ENCODE measurements at regions not wholly inside any gene's neighbourhood (a gene's known extent, or its start where the extent isn't known, plus 50 kb on each side); places are given as distances from the start of the nearest gene placed in this dataset.
"Not testable (repeated sequence)": the region's sequence is repeated elsewhere in the genome, so short reads cannot be mapped to it uniquely, and the experiment has no call there.

GRCh38 chr9:7739595-7739994 is 60.0 kb downstream of the DMAC1 start:
- H3K9ac ChIP-seq (ENCODE audit: low read length), result no peak overlapping the region
- H3K27me3 ChIP-seq (ENCODE audit: control insufficient read depth, insufficient read depth, low read length), result no peaks in the 10 kb centered on the region

GRCh38 chr9:7735311-7735710 is 64.3 kb downstream of the DMAC1 start:
- Histone ChIP-seq H3K36me3 (ENCODE audit: control insufficient read depth, low read depth, low read length) (no peaks in the 10 kb centered on the region), H3K27ac (ENCODE audit: low read length) (no peak overlapping the region), H3K4me3 (ENCODE audit: low read length) (no peak overlapping the region), H3K27me3 (ENCODE audit: control insufficient read depth, insufficient read depth, low read length) (no peaks in the 10 kb centered on the region), H3K9ac (ENCODE audit: low read length) (no peak overlapping the region), H3K4me1 (ENCODE audit: control insufficient read depth, low read depth, low read length) (no peaks in the 10 kb centered on the region), H3K9me3 (ENCODE audit: control insufficient read depth, low read depth, low read length) (no peaks in the 10 kb centered on the region)

More at GRCh38 chr9:7739595-7739994, 60.0 kb downstream of the DMAC1 start:
- H3K36me3 ChIP-seq (ENCODE audit: control insufficient read depth, low read depth, low read length), result no peaks in the 10 kb centered on the region
- no peaks in the 10 kb centered on the region for H3K9me3 ChIP-seq (ENCODE audit: control insufficient read depth, low read depth, low read length)
- H3K4me1 ChIP-seq (ENCODE audit: control insufficient read depth, low read depth, low read length), result no peaks in the 10 kb centered on the region
- H3K27ac ChIP-seq (ENCODE audit: low read length), result no peak overlapping the region
- H3K4me3 ChIP-seq (ENCODE audit: low read length), result no peak overlapping the region

- Histone ChIP-seq H3K9ac (ENCODE audit: low read length) (no peak overlapping the region), H3K27me3 (ENCODE audit: control insufficient read depth, insufficient read depth, low read length) (no peaks in the 10 kb centered on the region), H3K27ac (ENCODE audit: low read length) (no peak overlapping the region), H3K36me3 (ENCODE audit: control insufficient read depth, low read depth, low read length) (no peaks in the 10 kb centered on the region), H3K9me3 (ENCODE audit: control insufficient read depth, low read depth, low read length) (no peaks in the 10 kb centered on the region), H3K4me1 (ENCODE audit: control insufficient read depth, low read depth, low read length) (no peaks in the 10 kb centered on the region), H3K4me3 (ENCODE audit: low read length) (no peak overlapping the region)
Observed at GRCh38 chr9:7730164-7730445, 69.5 kb downstream of the DMAC1 start.

- H3K27me3 ChIP-seq (ENCODE audit: control insufficient read depth, insufficient read depth, low read length), result no peaks in the 10 kb centered on the region
- H3K36me3 ChIP-seq (ENCODE audit: control insufficient read depth, low read depth, low read length), result no peaks in the 10 kb centered on the region
- H3K4me1 ChIP-seq (ENCODE audit: control insufficient read depth, low read depth, low read length), result no peaks in the 10 kb centered on the region
- H3K9ac ChIP-seq (ENCODE audit: low read length), result no peak overlapping the region
- no peak overlapping the region for H3K27ac ChIP-seq (ENCODE audit: low read length)
- H3K4me3 ChIP-seq (ENCODE audit: low read length), result no peak overlapping the region
- no peaks in the 10 kb centered on the region for H3K9me3 ChIP-seq (ENCODE audit: control insufficient read depth, low read depth, low read length)
Observed at GRCh38 chr9:7729371-7730163, 70.0 kb downstream of the DMAC1 start.

- no peak overlapping the region for H3K9ac ChIP-seq (ENCODE audit: low read length)
- no peak overlapping the region for H3K27ac ChIP-seq (ENCODE audit: low read length)
- no peak overlapping the region for H3K4me3 ChIP-seq (ENCODE audit: low read length)
- no peaks in the 10 kb centered on the region for H3K36me3 ChIP-seq (ENCODE audit: control insufficient read depth, low read depth, low read length)
- no peaks in the 10 kb centered on the region for H3K27me3 ChIP-seq (ENCODE audit: control insufficient read depth, insufficient read depth, low read length)
- no peaks in the 10 kb centered on the region for H3K4me1 ChIP-seq (ENCODE audit: control insufficient read depth, low read depth, low read length)
- no peaks in the 10 kb centered on the region for H3K9me3 ChIP-seq (ENCODE audit: control insufficient read depth, low read depth, low read length)
Observed at GRCh38 chr9:7721291-7721690, 78.3 kb downstream of the DMAC1 start.

- H3K36me3 ChIP-seq (ENCODE audit: control insufficient read depth, low read depth, low read length); H3K27me3 ChIP-seq (ENCODE audit: control insufficient read depth, insufficient read depth, low read length); H3K27ac ChIP-seq (ENCODE audit: low read length); H3K4me3 ChIP-seq (ENCODE audit: low read length); H3K9ac ChIP-seq (ENCODE audit: low read length); H3K4me1 ChIP-seq (ENCODE audit: control insufficient read depth, low read depth, low read length); H3K9me3 ChIP-seq (ENCODE audit: control insufficient read depth, low read depth, low read length): not testable (repeated sequence)
Observed at GRCh38 chr9:7713088-7713487, 86.5 kb downstream of the DMAC1 start.

- Histone ChIP-seq H3K4me3 (ENCODE audit: low read length) (no peak overlapping the region), H3K9ac (ENCODE audit: low read length) (no peak overlapping the region), H3K4me1 (ENCODE audit: control insufficient read depth, low read depth, low read length) (no peaks in the 10 kb centered on the region), H3K27me3 (ENCODE audit: control insufficient read depth, insufficient read depth, low read length) (no peaks in the 10 kb centered on the region), H3K36me3 (ENCODE audit: control insufficient read depth, low read depth, low read length) (no peaks in the 10 kb centered on the region), H3K27ac (ENCODE audit: low read length) (no peak overlapping the region), H3K9me3 (ENCODE audit: control insufficient read depth, low read depth, low read length) (no peaks in the 10 kb centered on the region)
Observed at GRCh38 chr9:7710686-7711085, 88.9 kb downstream of the DMAC1 start.

- H3K4me3 ChIP-seq (ENCODE audit: low read length), result no peak overlapping the region
- H3K27me3 ChIP-seq (ENCODE audit: control insufficient read depth, insufficient read depth, low read length), result no peaks in the 10 kb centered on the region
- no peak overlapping the region for H3K27ac ChIP-seq (ENCODE audit: low read length)
- no peaks in the 10 kb centered on the region for H3K36me3 ChIP-seq (ENCODE audit: control insufficient read depth, low read depth, low read length)
- H3K9me3 ChIP-seq (ENCODE audit: control insufficient read depth, low read depth, low read length), result no peaks in the 10 kb centered on the region
- H3K4me1 ChIP-seq (ENCODE audit: control insufficient read depth, low read depth, low read length), result no peaks in the 10 kb centered on the region
- H3K9ac ChIP-seq (ENCODE audit: low read length), result no peak overlapping the region
Observed at GRCh38 chr9:7707934-7708333, 91.6 kb downstream of the DMAC1 start.

GRCh38 chr9:7704543-7704942 is 95.0 kb downstream of the DMAC1 start:
- Histone ChIP-seq H3K36me3 (ENCODE audit: control insufficient read depth, low read depth, low read length) (no peaks in the 10 kb centered on the region), H3K9me3 (ENCODE audit: control insufficient read depth, low read depth, low read length) (no peaks in the 10 kb centered on the region), H3K27ac (ENCODE audit: low read length) (no peak overlapping the region), H3K4me3 (ENCODE audit: low read length) (no peak overlapping the region), H3K9ac (ENCODE audit: low read length) (no peak overlapping the region), H3K27me3 (ENCODE audit: control insufficient read depth, insufficient read depth, low read length) (no peaks in the 10 kb centered on the region), H3K4me1 (ENCODE audit: control insufficient read depth, low read depth, low read length) (no peaks in the 10 kb centered on the region)

- H3K9ac ChIP-seq (ENCODE audit: low read length), result no peak overlapping the region
- H3K36me3 ChIP-seq (ENCODE audit: control insufficient read depth, low read depth, low read length), result no peaks in the 10 kb centered on the region
- H3K4me1 ChIP-seq (ENCODE audit: control insufficient read depth, low read depth, low read length), result no peaks in the 10 kb centered on the region
- no peaks in the 10 kb centered on the region for H3K9me3 ChIP-seq (ENCODE audit: control insufficient read depth, low read depth, low read length)
- no peaks in the 10 kb centered on the region for H3K27me3 ChIP-seq (ENCODE audit: control insufficient read depth, insufficient read depth, low read length)
- no peak overlapping the region for H3K4me3 ChIP-seq (ENCODE audit: low read length)
- H3K27ac ChIP-seq (ENCODE audit: low read length), result no peak overlapping the region
Observed at GRCh38 chr9:7691909-7692308, 107.7 kb downstream of the DMAC1 start.

- Histone ChIP-seq H3K9me3 (ENCODE audit: control insufficient read depth, low read depth, low read length) (no peaks in the 10 kb centered on the region), H3K27ac (ENCODE audit: low read length) (no peak overlapping the region), H3K36me3 (ENCODE audit: control insufficient read depth, low read depth, low read length) (no peaks in the 10 kb centered on the region), H3K27me3 (ENCODE audit: control insufficient read depth, insufficient read depth, low read length) (no peaks in the 10 kb centered on the region), H3K4me1 (ENCODE audit: control insufficient read depth, low read depth, low read length) (no peaks in the 10 kb centered on the region), H3K9ac (ENCODE audit: low read length) (no peak overlapping the region), H3K4me3 (ENCODE audit: low read length) (no peak overlapping the region)
Observed at GRCh38 chr9:7690014-7690413, 109.6 kb downstream of the DMAC1 start.

- Histone ChIP-seq H3K9me3 (ENCODE audit: control insufficient read depth, low read depth, low read length) (no peaks in the 10 kb centered on the region), H3K36me3 (ENCODE audit: control insufficient read depth, low read depth, low read length) (no peaks in the 10 kb centered on the region), H3K4me3 (ENCODE audit: low read length) (no peak overlapping the region), H3K27me3 (ENCODE audit: control insufficient read depth, insufficient read depth, low read length) (no peaks in the 10 kb centered on the region), H3K27ac (ENCODE audit: low read length) (no peak overlapping the region), H3K4me1 (ENCODE audit: control insufficient read depth, low read depth, low read length) (no peaks in the 10 kb centered on the region), H3K9ac (ENCODE audit: low read length) (no peak overlapping the region)
Observed at GRCh38 chr9:7688626-7689025, 111.0 kb downstream of the DMAC1 start.
